ENCODE measurements at regions not wholly inside any gene's neighbourhood (a gene's known extent, or its start where the extent isn't known, plus 50 kb on each side); places are given as distances from the start of the nearest gene placed in this dataset.
A peak's percentile ranks its signal among the peaks of the same experiment; 100 is the strongest.

DNA sequence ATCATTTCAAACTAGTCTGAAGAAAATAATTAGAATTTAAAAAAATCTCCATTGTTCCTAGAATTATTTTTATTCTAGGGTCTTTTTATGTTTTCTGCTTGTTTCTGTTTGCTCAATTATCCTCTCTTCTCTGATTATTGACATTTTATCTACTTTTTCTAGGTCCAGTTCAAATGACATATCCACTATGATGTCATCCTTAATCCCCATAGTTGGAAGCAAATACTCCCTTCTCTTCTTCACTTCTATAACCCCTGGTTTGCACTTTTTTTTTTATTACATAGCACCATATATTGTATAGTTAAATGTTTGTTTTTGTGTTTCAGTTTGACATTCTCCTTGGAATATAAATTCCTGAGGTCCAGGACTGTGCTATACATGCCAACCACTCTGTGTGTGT lies 82.6 kb downstream of the CT47B1 start:
- no TSS peak for BruUV-seq (replicated peaks)
- no peaks in the 10 kb centered on the region for H3K9me3 ChIP-seq (ENCODE audit: low read length)
- H3K36me3 ChIP-seq (ENCODE audit: insufficient read depth, low read length): no peaks in the 10 kb centered on the region
- H3K79me2 ChIP-seq (ENCODE audit: insufficient read depth, low read depth, low read length): no peaks in the 10 kb centered on the region
- H2AFZ ChIP-seq (ENCODE audit: low read length): no peak overlapping the region
- TF ChIP-seq EZH2phosphoT487 (IDR thresholded peaks at IDR 0.05; ENCODE audit: borderline replicate concordance, low read depth, low read length): no peak
- TF ChIP-seq, protein P1, sequence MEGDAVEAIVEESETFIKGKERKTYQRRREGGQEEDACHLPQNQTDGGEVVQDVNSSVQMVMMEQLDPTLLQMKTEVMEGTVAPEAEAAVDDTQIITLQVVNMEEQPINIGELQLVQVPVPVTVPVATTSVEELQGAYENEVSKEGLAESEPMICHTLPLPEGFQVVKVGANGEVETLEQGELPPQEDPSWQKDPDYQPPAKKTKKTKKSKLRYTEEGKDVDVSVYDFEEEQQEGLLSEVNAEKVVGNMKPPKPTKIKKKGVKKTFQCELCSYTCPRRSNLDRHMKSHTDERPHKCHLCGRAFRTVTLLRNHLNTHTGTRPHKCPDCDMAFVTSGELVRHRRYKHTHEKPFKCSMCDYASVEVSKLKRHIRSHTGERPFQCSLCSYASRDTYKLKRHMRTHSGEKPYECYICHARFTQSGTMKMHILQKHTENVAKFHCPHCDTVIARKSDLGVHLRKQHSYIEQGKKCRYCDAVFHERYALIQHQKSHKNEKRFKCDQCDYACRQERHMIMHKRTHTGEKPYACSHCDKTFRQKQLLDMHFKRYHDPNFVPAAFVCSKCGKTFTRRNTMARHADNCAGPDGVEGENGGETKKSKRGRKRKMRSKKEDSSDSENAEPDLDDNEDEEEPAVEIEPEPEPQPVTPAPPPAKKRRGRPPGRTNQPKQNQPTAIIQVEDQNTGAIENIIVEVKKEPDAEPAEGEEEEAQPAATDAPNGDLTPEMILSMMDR (conservative IDR thresholded peaks at IDR 0.05; ENCODE audit: low read length): no peak
- H4K20me1 ChIP-seq (ENCODE audit: insufficient read depth, low read length): no peaks in the 10 kb centered on the region
- ChIA-PET POLR2A (no interaction called here), CTCF (ENCODE audit: unreplicated experiment) (no interaction called here)
- no peak overlapping the region for H3K4me3 ChIP-seq (ENCODE audit: low read depth, low read length, poor library complexity, severe bottlenecking)
- H3K4me1 ChIP-seq (ENCODE audit: insufficient read depth, low read length, poor library complexity, severe bottlenecking): peaks cover 8% of the 10 kb centered on the region
- no peak overlapping the region for H3K4me2 ChIP-seq (ENCODE audit: low read length)
- H3K27ac ChIP-seq (ENCODE audit: low read depth, low read length, poor library complexity, severe bottlenecking): no peak overlapping the region
- intact Hi-C loops (cut with micrococcal nuclease; ENCODE audit: unreplicated experiment): loop anchor here (5.0 kb wide), 1 partner anchor 779 kb away; no protein-coding TSS in a partner anchor
- no peak for DNase-seq (ENCODE audit: low spot score)
- H3K9me2 ChIP-seq (ENCODE audit: insufficient read depth, low read length): no peaks in the 10 kb centered on the region

GRCh38 chrX:120791013-120791643 lies 84.5 kb downstream of the CT47B1 start:
- peaks cover 4% of the 10 kb centered on the region for H3K4me1 ChIP-seq (ENCODE audit: insufficient read depth, low read length, poor library complexity, severe bottlenecking)
- no peaks in the 10 kb centered on the region for H3K9me2 ChIP-seq (ENCODE audit: insufficient read depth, low read length)
- no peaks in the 10 kb centered on the region for H4K20me1 ChIP-seq (ENCODE audit: insufficient read depth, low read length)
- no peaks in the 10 kb centered on the region for H3K9me3 ChIP-seq (ENCODE audit: low read length)
- TF ChIP-seq, protein P1 (conservative IDR thresholded peaks at IDR 0.05; ENCODE audit: low read length): no peak
- no peak for TF ChIP-seq EZH2phosphoT487 (IDR thresholded peaks at IDR 0.05; ENCODE audit: borderline replicate concordance, low read depth, low read length)
- CTCF ChIA-PET (ENCODE audit: unreplicated experiment): no interaction called here
- POLR2A ChIA-PET: interaction anchor here (0.6 to 0.7 kb wide), 2 partner anchors 102 to 685 kb away, joined by 3 to 5 read pairs; no protein-coding TSS in a partner anchor
- H3K4me2 ChIP-seq (ENCODE audit: low read length): no peak overlapping the region
- no peak overlapping the region; the same call in 1 of the 2 replicates for H2AFZ ChIP-seq (ENCODE audit: low read length)
- no peak overlapping the region for H3K4me3 ChIP-seq (ENCODE audit: low read depth, low read length, poor library complexity, severe bottlenecking)
- no TSS peak for BruUV-seq (replicated peaks)
- H3K27ac ChIP-seq (ENCODE audit: low read depth, low read length, poor library complexity, severe bottlenecking): no peak overlapping the region
- no peaks in the 10 kb centered on the region for H3K79me2 ChIP-seq (ENCODE audit: insufficient read depth, low read depth, low read length)
- no peak for DNase-seq (ENCODE audit: low spot score)
- intact Hi-C loops (cut with micrococcal nuclease; ENCODE audit: unreplicated experiment): loop anchor here (5.0 kb wide), 1 partner anchor 781 kb away; no protein-coding TSS in a partner anchor
- H3K36me3 ChIP-seq (ENCODE audit: insufficient read depth, low read length): no peaks in the 10 kb centered on the region

- BruUV-seq (replicated peaks): no TSS peak
- ChIA-PET CTCF (ENCODE audit: unreplicated experiment) (interaction anchor here (0.7 kb wide), 1 partner anchor 12 kb away, joined by 3 read pairs; no protein-coding TSS in a partner anchor), POLR2A (interaction anchor here (0.6 to 0.7 kb wide), 3 partner anchors 102 to 685 kb away, joined by 3 to 5 read pairs (median 3); no protein-coding TSS in a partner anchor)
- peak overlapping the region; percentile 58 for H2AFZ ChIP-seq (ENCODE audit: low read length)
- no peak overlapping the region for H3K27ac ChIP-seq (ENCODE audit: low read depth, low read length, poor library complexity, severe bottlenecking)
- H3K36me3 ChIP-seq (ENCODE audit: insufficient read depth, low read length): no peaks in the 10 kb centered on the region
- H3K4me2 ChIP-seq (ENCODE audit: low read length): no peak overlapping the region; the same call in 1 of the 2 replicates
- H3K4me3 ChIP-seq (ENCODE audit: low read depth, low read length, poor library complexity, severe bottlenecking): no peak overlapping the region
- H3K9me2 ChIP-seq (ENCODE audit: insufficient read depth, low read length): no peaks in the 10 kb centered on the region
- intact Hi-C loops (cut with micrococcal nuclease; ENCODE audit: unreplicated experiment): loop anchor here (5.0 kb wide), 1 partner anchor 782 kb away; no protein-coding TSS in a partner anchor
- no peaks in the 10 kb centered on the region for H3K9me3 ChIP-seq (ENCODE audit: low read length)
- no peaks in the 10 kb centered on the region for H4K20me1 ChIP-seq (ENCODE audit: insufficient read depth, low read length)
- no peak for DNase-seq (ENCODE audit: low spot score)
- H3K79me2 ChIP-seq (ENCODE audit: insufficient read depth, low read depth, low read length): no peaks in the 10 kb centered on the region
- no peak for TF ChIP-seq EZH2phosphoT487 (IDR thresholded peaks at IDR 0.05; ENCODE audit: borderline replicate concordance, low read depth, low read length)
- TF ChIP-seq, protein P1 (conservative IDR thresholded peaks at IDR 0.05; ENCODE audit: low read length): no peak
- H3K4me1 ChIP-seq (ENCODE audit: insufficient read depth, low read length, poor library complexity, severe bottlenecking): peaks cover 3% of the 10 kb centered on the region
Observed at GRCh38 chrX:120790552-120790951, 85.1 kb downstream of the CT47B1 start.

Data from OCI-LY7 (cell line).